ENCODE measurements at regions not wholly inside any gene's neighbourhood (a gene's known extent, or its start where the extent isn't known, plus 50 kb on each side); places are given as distances from the start of the nearest gene placed in this dataset.
"Not testable (repeated sequence)": the region's sequence is repeated elsewhere in the genome, so short reads cannot be mapped to it uniquely, and the experiment has no call there.

- DNase-seq, result no peak
Measured at GRCh38 chr3:21995079-21995607, 244.1 kb upstream of the ZNF385D start.

- DNase-seq, result no peak
Measured at GRCh38 chr3:22007368-22007767, 256.4 kb upstream of the ZNF385D start.

- no peak for DNase-seq
Measured at GRCh38 chr3:22010997-22011396, 260.0 kb upstream of the ZNF385D start.

- DNase-seq, result no peak
Measured at GRCh38 chr3:22012471-22012870, 261.5 kb upstream of the ZNF385D start.

GRCh38 chr3:22013641-22014040 lies 262.6 kb upstream of the ZNF385D start:
- no peak for DNase-seq

GRCh38 chr3:22016197-22016596 lies 265.2 kb upstream of the ZNF385D start:
- DNase-seq, result no peak

GRCh38 chr3:22024638-22025037 lies 273.6 kb upstream of the ZNF385D start:
- DNase-seq, result not testable (repeated sequence)

- DNase-seq, result no peak
Measured at GRCh38 chr3:22029480-22029879, 278.5 kb upstream of the ZNF385D start.

GRCh38 chr3:22039161-22039560 lies 288.2 kb upstream of the ZNF385D start:
- DNase-seq, result no peak

- no peak for DNase-seq
Measured at GRCh38 chr3:22040150-22040549, 289.1 kb upstream of the ZNF385D start.

- no peak for DNase-seq
Measured at GRCh38 chr3:22045882-22046281, 294.9 kb upstream of the ZNF385D start.

- no peak for DNase-seq
Measured at GRCh38 chr3:22063500-22063899, 312.5 kb upstream of the ZNF385D start.

GRCh38 chr3:22068619-22069018 lies 317.6 kb upstream of the ZNF385D start:
- DNase-seq, result no peak

- DNase-seq, result no peak
Measured at GRCh38 chr3:22088204-22088603, 337.2 kb upstream of the ZNF385D start.

- DNase-seq, result no peak
Measured at GRCh38 chr3:22089284-22089683, 338.3 kb upstream of the ZNF385D start.

- no peak for DNase-seq
Measured at GRCh38 chr3:22091329-22091728, 340.3 kb upstream of the ZNF385D start.

GRCh38 chr3:22098021-22098420 lies 347.0 kb upstream of the ZNF385D start:
- DNase-seq, result no peak

GRCh38 chr3:22101351-22101750 lies 350.3 kb upstream of the ZNF385D start:
- DNase-seq, result no peak

GRCh38 chr3:22101811-22102210 lies 350.8 kb upstream of the ZNF385D start:
- DNase-seq, result no peak

GRCh38 chr3:22103423-22103822 lies 352.4 kb upstream of the ZNF385D start:
- no peak for DNase-seq

GRCh38 chr3:22106213-22106896 lies 355.3 kb upstream of the ZNF385D start:
- no peak for DNase-seq

GRCh38 chr3:22111226-22111625 lies 360.2 kb upstream of the ZNF385D start:
- DNase-seq, result no peak

GRCh38 chr3:22113453-22113852 lies 362.4 kb upstream of the ZNF385D start:
- DNase-seq, result no peak

- DNase-seq, result no peak
Measured at GRCh38 chr3:22115581-22115980, 364.6 kb upstream of the ZNF385D start.

GRCh38 chr3:22117091-22117490 lies 366.1 kb upstream of the ZNF385D start:
- no peak for DNase-seq

Measured in amniotic stem cell (primary cell).